HK-2 (cell line): ENCODE measurements at regions not wholly inside any gene's neighbourhood (a gene's known extent, or its start where the extent isn't known, plus 50 kb on each side); places are given as distances from the start of the nearest gene placed in this dataset.
"Not testable (repeated sequence)": the region's sequence is repeated elsewhere in the genome, so short reads cannot be mapped to it uniquely, and the experiment has no call there.

Source experiments
- DNase-seq: peaks from one replicate; pipeline ENCODE4 v3.0.0-alpha.2; 2018; ENCODE audit not compliant: unreplicated experiment

DNA sequence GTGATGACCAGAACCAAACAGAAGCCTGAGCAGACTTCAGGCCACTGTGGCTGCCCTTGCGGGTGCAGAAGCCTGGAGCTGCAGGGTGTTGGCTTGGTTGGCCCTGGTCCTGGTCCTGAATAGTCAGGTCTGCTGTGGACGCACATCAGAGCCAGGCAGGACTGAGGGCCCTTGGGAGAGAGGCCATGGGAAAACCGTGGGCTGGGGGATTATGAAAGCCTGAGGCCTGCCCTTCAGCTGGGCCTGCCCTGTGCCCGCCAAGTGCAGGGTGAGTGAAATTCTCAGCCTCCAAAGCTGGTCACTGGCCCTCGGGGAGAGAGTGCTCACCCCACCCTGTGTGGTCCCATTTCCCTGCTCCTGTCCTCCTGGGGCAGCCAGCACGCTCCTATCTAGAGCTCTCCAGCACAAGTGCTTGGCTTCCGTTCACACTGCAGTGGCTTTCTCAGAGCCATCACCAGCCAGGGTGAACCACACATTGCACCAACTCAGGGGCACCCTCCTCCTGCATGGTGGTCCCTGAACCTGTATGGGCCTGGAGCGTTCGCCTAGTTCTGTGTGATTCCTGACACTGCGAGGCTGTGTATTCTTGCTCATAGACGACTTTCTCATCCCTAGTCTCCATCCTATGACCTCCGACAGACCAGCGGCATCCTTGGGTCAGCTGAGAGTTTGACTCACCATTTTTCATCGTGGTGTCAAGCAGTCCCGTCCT, 146.1 kb downstream of the TTLL2 start:
- no peak for DNase-seq

DNA sequence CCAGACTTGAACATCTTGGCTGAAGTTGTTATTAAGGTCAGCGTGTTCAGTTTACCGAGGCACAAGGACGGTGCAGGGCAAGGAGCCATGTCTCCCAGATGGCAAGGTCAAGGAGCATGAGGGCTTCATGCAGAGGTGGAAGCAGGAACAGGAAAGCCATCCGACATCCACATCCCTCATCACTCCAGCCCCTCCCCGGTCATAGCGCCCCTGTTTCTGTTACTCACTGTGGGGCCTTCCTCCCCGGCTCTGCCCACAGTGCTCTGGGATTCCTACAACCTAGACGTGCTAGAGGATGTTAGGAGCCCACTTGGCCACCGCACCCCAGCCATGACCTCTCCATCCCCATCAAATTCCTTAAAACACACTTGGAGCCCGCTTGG, 146.7 kb downstream of the TTLL2 start:
- DNase-seq, result no peak

DNA sequence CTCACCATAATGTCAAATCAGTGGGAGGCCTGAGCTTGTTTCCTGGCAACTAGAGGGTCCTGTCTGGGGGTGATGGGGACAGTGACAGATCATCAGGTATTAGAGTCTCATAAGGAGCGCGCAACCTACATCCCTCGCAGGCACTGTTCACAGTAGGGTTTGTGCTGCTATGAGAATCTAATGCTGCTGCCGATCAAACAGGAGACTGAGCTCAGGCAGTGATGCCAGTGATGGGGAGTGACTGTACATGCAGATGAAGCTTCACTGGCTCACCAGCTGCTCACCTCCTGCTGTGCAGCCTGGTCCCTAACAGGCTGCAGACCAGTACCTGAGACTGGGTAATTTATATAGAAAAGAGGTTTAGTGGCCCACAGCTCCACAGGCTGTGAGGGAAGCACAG, 147.3 kb downstream of the TTLL2 start:
- no peak for DNase-seq

- DNase-seq, result no peak
These were observed 148.0 kb downstream of the TTLL2 start for GRCh38 chr6:167472880-167473279.

GRCh38 chr6:167474171-167474570, 149.3 kb downstream of the TTLL2 start:
- no peak for DNase-seq

GRCh38 chr6:167474725-167475124, 149.8 kb downstream of the TTLL2 start:
- no peak for DNase-seq

- no peak for DNase-seq
These were observed 151.1 kb downstream of the TTLL2 start for GRCh38 chr6:167475947-167476346.

- DNase-seq, result no peak
These were observed 152.1 kb downstream of the TTLL2 start for GRCh38 chr6:167476844-167477595.

DNA sequence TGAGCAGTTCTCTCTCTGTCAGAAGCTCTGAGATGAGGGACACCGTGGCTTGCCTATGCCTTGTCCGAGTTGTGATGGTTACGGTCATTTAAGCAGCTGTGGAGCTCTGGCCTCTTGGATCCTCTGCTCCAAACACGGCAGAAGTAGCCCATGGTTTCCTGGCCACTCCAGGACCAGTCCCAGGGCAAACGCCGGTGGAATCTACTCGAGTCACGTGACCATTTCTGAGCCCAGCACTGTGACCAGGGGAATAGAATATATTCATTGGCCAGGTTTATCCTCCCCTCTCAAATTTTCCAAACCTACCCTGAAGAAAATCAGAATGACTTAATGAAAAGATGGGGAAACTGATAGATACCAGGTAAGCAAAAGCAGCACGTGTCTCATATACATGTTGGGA, 152.8 kb downstream of the TTLL2 start:
- DNase-seq, result no peak

- no peak for DNase-seq
These were observed 154.4 kb downstream of the TTLL2 start for GRCh38 chr6:167479301-167479700.

DNA sequence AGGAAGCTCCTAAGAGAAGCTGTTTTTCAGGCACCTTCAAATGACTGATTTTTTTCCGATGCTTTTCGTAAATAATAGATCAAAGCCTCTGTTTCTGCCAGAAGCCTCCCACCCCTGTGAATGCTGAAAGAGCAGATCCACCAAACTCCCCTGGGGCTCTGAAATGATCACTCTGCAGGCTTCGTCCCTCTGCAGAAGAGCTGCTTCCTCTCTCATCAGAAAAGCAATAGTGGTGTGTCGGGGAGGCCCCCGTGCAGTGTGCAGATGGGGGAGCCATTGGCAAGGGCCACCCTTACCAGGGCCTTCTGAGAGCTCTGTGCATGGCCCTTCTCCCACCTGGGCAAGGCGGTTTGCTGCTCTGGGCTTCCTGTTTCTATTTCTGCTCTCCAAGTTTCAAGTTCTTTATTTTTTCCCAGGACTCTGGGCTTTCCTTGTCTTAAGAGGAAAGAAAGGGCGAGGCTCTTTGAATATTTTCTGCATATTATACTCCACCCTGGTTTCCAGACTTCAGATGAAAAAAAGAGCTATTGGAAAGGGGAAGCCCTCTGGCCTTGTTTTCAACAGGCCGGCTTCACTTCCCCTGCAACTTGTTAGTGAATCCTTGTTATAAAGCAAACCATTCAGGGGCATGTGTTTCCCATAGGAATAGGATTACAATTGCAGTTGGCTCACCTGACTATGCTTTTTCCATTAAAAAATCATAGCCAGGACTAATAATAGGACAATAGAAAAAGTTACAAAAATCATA, 155.2 kb downstream of the TTLL2 start:
- no peak for DNase-seq

GRCh38 chr6:167481307-167481926, 156.5 kb downstream of the TTLL2 start:
- no peak for DNase-seq

DNA sequence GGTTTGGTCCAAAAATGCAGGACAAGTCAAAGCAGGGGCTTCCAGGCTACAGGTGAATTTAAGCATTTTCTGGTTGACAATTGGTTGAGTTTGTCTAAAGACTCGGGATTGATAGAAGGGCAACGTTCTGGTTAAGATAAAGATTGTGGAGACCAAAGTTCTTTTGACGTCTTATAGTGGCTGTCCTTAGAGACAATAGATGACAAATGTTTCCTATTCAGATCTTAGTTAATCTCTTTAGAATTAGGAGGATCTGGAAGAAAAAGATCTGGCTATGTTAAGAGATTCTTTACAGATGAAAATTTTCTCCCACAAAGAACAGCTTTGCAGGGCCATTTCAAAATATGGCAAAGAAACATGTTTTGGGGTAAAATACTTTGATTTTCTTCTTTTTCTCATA, 157.9 kb downstream of the TTLL2 start:
- DNase-seq, result not testable (repeated sequence)

- peak; percentile 2 for DNase-seq
These were observed 160.5 kb downstream of the TTLL2 start for GRCh38 chr6:167485186-167485978.

DNA sequence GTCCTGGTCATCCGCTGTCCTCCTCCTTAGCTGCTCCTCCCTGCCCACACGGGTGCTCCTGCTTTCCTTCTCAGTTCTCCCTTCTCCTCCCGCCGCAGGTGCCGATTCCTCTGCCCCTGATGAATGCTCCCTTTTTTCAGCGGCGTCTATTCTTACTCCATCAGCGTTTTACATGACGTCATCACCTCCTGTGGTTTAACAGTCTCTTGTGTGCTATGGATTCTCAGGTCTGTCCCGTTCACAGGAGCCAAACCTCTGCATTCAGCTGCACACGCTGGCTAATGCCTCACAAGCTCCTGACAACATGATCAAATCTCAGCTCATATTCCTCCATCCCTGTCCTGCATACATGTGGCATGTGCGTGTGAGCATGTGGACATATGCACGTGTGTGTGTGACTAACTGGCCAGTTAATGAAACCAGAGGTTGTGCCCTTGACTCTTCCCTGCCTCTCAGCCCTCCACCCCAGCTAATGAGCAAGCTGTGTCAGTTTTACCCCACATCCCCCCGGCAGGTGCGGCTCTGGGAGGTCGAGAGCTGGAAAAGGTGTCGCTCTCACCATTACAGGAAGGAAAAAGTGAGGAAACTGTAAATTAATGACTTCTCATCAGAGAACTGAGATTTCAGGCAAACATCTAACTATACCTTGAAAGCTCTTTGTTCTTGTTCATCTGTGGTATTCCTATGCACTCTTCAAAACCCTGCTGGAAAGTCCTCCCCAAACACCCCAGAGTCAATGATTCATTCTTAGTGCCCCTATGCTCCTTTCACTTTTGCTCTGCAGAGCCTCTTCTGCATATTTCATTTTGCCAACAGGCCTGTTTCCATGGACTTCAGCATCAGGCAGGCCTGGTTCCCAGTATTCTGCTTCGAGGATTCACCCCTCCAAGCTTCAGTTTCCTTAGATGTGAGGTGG, 163.1 kb downstream of the TTLL2 start:
- no peak for DNase-seq

GRCh38 chr6:167491438-167492099, 166.7 kb downstream of the TTLL2 start:
- no peak for DNase-seq

DNA sequence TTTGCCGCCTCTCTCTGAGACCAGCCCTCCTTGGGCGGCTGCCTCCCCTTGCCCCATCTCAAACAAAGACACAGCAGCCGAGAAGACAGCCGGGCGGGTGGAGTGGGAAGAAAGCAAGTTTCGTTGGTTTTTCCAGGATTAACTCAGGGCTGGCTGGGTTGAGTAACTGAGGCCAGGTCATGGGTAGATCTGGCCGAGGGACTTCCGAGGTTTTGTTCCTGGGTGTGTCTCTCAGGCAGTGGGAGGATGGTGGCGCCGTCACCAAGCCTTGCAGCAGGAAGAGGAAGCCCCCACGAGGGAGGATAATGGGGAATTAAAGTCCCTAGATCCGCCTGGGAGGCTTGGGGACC, 167.2 kb downstream of the TTLL2 start:
- no peak for DNase-seq

DNA sequence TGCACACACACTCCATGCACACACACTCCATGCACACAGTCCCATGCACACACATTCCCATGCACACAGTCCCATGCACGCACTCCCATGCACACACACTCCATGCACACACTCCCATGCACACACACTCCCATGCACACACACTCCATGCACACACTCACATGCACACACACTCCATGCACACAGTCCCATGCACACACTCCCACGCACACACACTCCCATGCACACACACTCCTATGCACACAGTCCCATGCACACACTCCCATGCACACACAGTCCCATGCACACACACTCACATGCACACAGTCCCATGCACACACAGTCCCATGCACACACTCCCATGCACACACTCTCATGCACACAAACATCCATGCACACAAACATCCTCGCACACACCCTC, 168.4 kb downstream of the TTLL2 start:
- DNase-seq, result no peak

DNA sequence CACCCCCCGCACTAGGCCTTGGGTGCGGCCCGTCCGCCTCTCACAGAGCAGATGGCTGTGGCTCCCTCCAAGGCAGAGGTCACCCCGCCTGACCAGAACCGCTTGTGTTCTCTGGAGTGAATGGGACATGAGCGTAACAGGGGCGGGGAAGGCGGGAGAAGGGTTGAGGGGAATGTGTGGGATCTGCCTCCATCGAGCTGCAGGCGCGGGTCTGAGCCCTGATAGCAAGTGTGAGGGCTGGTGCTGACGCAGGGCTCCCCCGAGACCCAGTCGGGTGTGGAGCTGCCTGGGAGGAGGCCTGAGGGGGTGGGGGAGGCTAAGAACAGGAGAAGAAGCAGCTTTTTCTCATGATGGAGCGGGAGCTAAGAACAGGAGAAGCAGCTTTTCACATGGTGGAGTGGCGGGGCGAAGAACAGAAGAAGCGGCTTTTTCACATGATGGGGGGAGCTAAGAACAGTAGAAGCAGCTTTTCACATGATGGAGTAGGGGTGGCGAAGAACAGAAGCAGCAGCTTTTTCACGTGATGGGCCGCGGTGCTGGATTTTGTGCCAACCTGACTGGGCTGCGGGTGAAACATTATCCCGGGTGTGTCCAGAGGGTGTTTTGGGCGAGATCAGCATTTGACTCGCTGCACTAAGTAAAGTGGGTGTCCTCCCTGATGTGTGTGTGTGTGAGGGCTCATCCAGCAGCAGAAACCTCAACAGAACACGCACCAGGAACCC, 169.3 kb downstream of the TTLL2 start:
- DNase-seq, result no peak
